ENCODE measurements at regions not wholly inside any gene's neighbourhood (a gene's known extent, or its start where the extent isn't known, plus 50 kb on each side); places are given as distances from the start of the nearest gene placed in this dataset.

- no peak for TF ChIP-seq ZBTB33 (IDR thresholded peaks at IDR 0.05; ENCODE audit: borderline replicate concordance, low read depth)
- TF ChIP-seq TEAD4 (IDR thresholded peaks at IDR 0.05; ENCODE audit: borderline replicate concordance, insufficient read depth) = no peak
Observed at GRCh38 chr5:20230010-20230409, 242.0 kb upstream of the CDH18 start (continued).

GRCh38 chr5:20229303-20230005 lies 241.5 kb upstream of the CDH18 start:
- WGBS (ENCODE audit: low lambda C conversion rate) = 63% methylated on average over 2 of the region's 2 CpGs
- TF ChIP-seq RCOR1 (IDR thresholded peaks at IDR 0.05; ENCODE audit: low read length) (no peak), TAF1 (IDR thresholded peaks at IDR 0.05; ENCODE audit: borderline replicate concordance, low read depth, low read length) (no peak), CHD2 (IDR thresholded peaks at IDR 0.05; ENCODE audit: low read length, partially characterized antibody) (no peak), CTCF (IDR thresholded peaks at IDR 0.05) (no peak), JUND (IDR thresholded peaks at IDR 0.05) (no peak), USF2 (IDR thresholded peaks at IDR 0.05; ENCODE audit: borderline replicate concordance, low read depth, low read length) (no peak), EZH2phosphoT487 (IDR thresholded peaks at IDR 0.05; ENCODE audit: borderline replicate concordance, low read depth) (no peak), EP300 (IDR thresholded peaks at IDR 0.05; ENCODE audit: borderline replicate concordance in 1 of 2, low read depth in 1 of 2, low read length in 1 of 2) (no peak), MEF2A (IDR thresholded peaks at IDR 0.05; ENCODE audit: borderline replicate concordance, low read depth) (no peak), FOSL2 (IDR thresholded peaks at IDR 0.05; ENCODE audit: borderline replicate concordance, low read depth) (no peak), RAD21 (IDR thresholded peaks at IDR 0.05; ENCODE audit: low read length) (no peak), MAX (IDR thresholded peaks at IDR 0.05; ENCODE audit: low read depth) (no peak)
- Histone ChIP-seq H2AFZ (ENCODE audit: low read depth) (no peak overlapping the region), H4K20me1 (ENCODE audit: insufficient read depth) (no peaks in the 10 kb centered on the region), H3K79me2 (ENCODE audit: insufficient read depth) (no peaks in the 10 kb centered on the region), H3K4me1 (ENCODE audit: control insufficient read depth in 1 of 2, insufficient read depth in 2 of 2, low read depth in 1 of 2, low read length in 1 of 2) (no peaks in the 10 kb centered on the region), H3K27me3 (ENCODE audit: insufficient read depth) (no peaks in the 10 kb centered on the region), H3K27ac (ENCODE audit: low read depth in 2 of 2, low read length in 1 of 2) (no peak overlapping the region), H3K9me3 (no peaks in the 10 kb centered on the region), H3K9me2 (no peaks in the 10 kb centered on the region), H3K4me3 (ENCODE audit: low read depth in 2 of 2, low read length in 1 of 2) (no peak overlapping the region), H3F3A (replicated peaks; ENCODE audit: insufficient read depth) (no peaks in the 10 kb centered on the region), H3K9ac (no peak overlapping the region), H3K36me3 (replicated peaks in 1 of 2; ENCODE audit: control insufficient read depth in 1 of 2, insufficient read depth in 2 of 2, low read length in 1 of 2) (no peaks in the 10 kb centered on the region), H3K4me2 (no peak overlapping the region)
- CTCF ChIA-PET = no interaction called here
- POLR2A ChIA-PET = no interaction called here
- DNase-seq = no peak
